Prostate gland (tissue), 2 donors: ENCODE measurements at regions not wholly inside any gene's neighbourhood (a gene's known extent, or its start where the extent isn't known, plus 50 kb on each side); places are given as distances from the start of the nearest gene placed in this dataset.

Source experiments
- DNase-seq: peaks from one replicate; pipeline ENCODE4 v3.0.0-alpha.2; 2019; ENCODE audit warnings: low spot score
- H3K27ac ChIP-seq, 2 donors: fragments of 200-600 bp; sonication (generic); 2 replicates each; pipeline ENCODE4 v1.5.1; 2017 to 2019
- H3K27me3 ChIP-seq: fragments of 200-600 bp; sonication (generic); replicated peaks from 2 replicates; pipeline ENCODE4 v1.5.1; 2019; ENCODE audit not compliant: insufficient read depth
- H3K36me3 ChIP-seq, 2 donors: fragments of 200-600 bp; sonication (generic); 1 replicate in 1 of 2; 2 replicates in 1 of 2; pipeline versions ENCODE4 v1.5.1 to v1.8.1; 2017 to 2019
- H3K4me1 ChIP-seq: fragments of 200-600 bp; sonication (generic); replicated peaks from 2 replicates; pipeline ENCODE4 v1.5.1; 2019
- H3K4me3 ChIP-seq, 2 donors: fragments of 200-600 bp; sonication (generic); 2 replicates each; pipeline ENCODE4 v1.5.1; 2017 to 2019
- H3K9me3 ChIP-seq: fragments of 200-600 bp; sonication (generic); 2 replicates; pipeline ENCODE4 v1.5.1; 2017
- CTCF ChIP-seq, 4 experiments: fragments of 200-600 bp in 2 of 4; fragments of 450-650 bp in 2 of 4; sonication (generic) in 2 of 4; IDR thresholded peaks; 1 replicate in 3 of 4; 2 replicates in 1 of 4; pipeline ENCODE4 v1.5.1; 2016 to 2019; ENCODE audit warnings: antibody characterized with exemption in 4 of 4, mild to moderate bottlenecking in 2 of 4, moderate library complexity in 2 of 4
- POLR2A ChIP-seq: fragments of 450-650 bp; IDR thresholded peaks from one replicate; pipeline ENCODE4 v1.6.1; 2016; ENCODE audit warnings: antibody characterized with exemption, mild to moderate bottlenecking
- POLR2AphosphoS5 ChIP-seq: sonication (generic); formaldehyde crosslinking; IDR thresholded peaks from one replicate; pipeline ENCODE4 v1.6.1; 2017; ENCODE audit warnings: antibody characterized with exemption
- WGBS: methylation state at CpG from one replicate; pipeline ENCODE4 v1.1.5; 2018; 5-methylcytosine and 5-hydroxymethylcytosine counted together
- intact Hi-C: fragments of 100-400 bp; cut with DNase I; formaldehyde crosslinking; loops from one replicate; pipeline ENCODE4 v1.14.2; 2022

DNA sequence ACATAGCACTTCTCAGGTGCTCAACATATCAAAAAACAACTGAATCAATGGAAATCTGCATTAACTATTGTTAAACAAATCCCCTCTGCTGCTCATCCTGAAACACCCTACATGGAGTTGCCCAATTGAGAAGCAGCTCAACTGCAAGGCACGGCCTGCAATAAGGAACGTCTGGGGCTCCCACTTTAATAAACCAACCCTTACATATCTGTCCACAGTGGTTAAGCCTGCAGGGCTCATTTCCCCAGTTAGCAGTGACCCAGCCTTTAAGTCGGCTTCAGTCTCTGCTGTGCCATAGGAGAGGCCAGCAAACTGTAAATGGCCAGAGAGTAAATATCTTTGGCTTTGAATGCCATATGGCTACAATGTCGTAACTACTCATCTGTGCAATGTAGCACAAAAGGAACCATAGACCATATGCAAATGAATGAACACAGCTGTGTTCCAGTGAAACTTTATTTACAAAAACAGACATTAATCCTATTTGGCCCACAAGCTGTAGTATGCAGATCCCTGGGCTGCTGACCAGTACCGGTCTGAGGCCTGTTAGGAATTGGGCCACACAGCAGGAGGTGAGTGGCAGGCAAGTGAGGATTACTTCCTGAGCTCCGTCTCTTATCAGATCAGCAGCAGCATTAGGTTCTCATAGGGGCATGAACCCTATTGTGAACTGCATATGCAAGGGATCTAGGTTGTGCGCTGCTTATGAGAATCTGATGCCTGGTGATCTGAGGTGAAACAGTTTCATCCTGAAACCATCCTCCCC, 522.7 kb upstream of the CDH4 start:
- Histone ChIP-seq H3K27me3 (no peaks in the 10 kb centered on the region), H3K9me3 (no peaks in the 10 kb centered on the region), H3K4me1 (no peaks in the 10 kb centered on the region), H3K36me3 (no peaks in the 10 kb centered on the region), H3K4me3 (no peak overlapping the region), H3K27ac (no peak overlapping the region)
- TF ChIP-seq CTCF (IDR thresholded peaks at IDR 0.05) = no peak
- no peak for TF ChIP-seq POLR2AphosphoS5
- TF ChIP-seq POLR2A = no peak
- no peak for DNase-seq
- intact Hi-C loops = no loop called here
- 44% methylated on average over 7 of the region's 7 CpGs for WGBS

GRCh38 chr20:60732322-60732721, 519.7 kb upstream of the CDH4 start:
- TF ChIP-seq POLR2AphosphoS5 (no peak), CTCF (IDR thresholded peaks at IDR 0.05) (no peak), POLR2A (no peak)
- no peak for DNase-seq
- 43% methylated on average over 3 of the region's 3 CpGs for WGBS
- intact Hi-C loops = no loop called here
- Histone ChIP-seq H3K4me3 (no peak overlapping the region), H3K9me3 (no peaks in the 10 kb centered on the region), H3K4me1 (no peaks in the 10 kb centered on the region), H3K27me3 (no peaks in the 10 kb centered on the region), H3K27ac (no peak overlapping the region), H3K36me3 (no peaks in the 10 kb centered on the region)

- 52% methylated on average over 6 of the region's 6 CpGs for WGBS
- no peak overlapping the region for H3K27ac ChIP-seq
- intact Hi-C loops = no loop called here
- H3K4me3 ChIP-seq = no peak overlapping the region
- no peaks in the 10 kb centered on the region for H3K4me1 ChIP-seq
- no peaks in the 10 kb centered on the region for H3K9me3 ChIP-seq
- no peak for TF ChIP-seq POLR2AphosphoS5
- no peak for TF ChIP-seq POLR2A
- TF ChIP-seq CTCF (IDR thresholded peaks at IDR 0.05) = no peak
- H3K27me3 ChIP-seq = no peaks in the 10 kb centered on the region
- no peaks in the 10 kb centered on the region for H3K36me3 ChIP-seq
- DNase-seq = no peak
Observed at GRCh38 chr20:60748086-60748485, 504.0 kb upstream of the CDH4 start.

GRCh38 chr20:60749804-60750602, 502.1 kb upstream of the CDH4 start:
- TF ChIP-seq POLR2AphosphoS5 = no peak
- no peak for TF ChIP-seq POLR2A
- no peak for TF ChIP-seq CTCF (IDR thresholded peaks at IDR 0.05)
- 90% methylated on average over 11 of the region's 11 CpGs for WGBS
- DNase-seq = no peak
- intact Hi-C loops = no loop called here
- no peak overlapping the region for H3K4me3 ChIP-seq
- no peaks in the 10 kb centered on the region for H3K4me1 ChIP-seq
- no peaks in the 10 kb centered on the region for H3K27me3 ChIP-seq
- no peak overlapping the region for H3K27ac ChIP-seq
- no peaks in the 10 kb centered on the region for H3K36me3 ChIP-seq
- H3K9me3 ChIP-seq = no peaks in the 10 kb centered on the region
